SK-N-SH (cell line): ENCODE measurements at regions not wholly inside any gene's neighbourhood (a gene's known extent, or its start where the extent isn't known, plus 50 kb on each side); places are given as distances from the start of the nearest gene placed in this dataset.

Experiments
- CTCF ChIA-PET: fragments of 300-600, 350-600 bp; formaldehyde crosslinking; extraction: SDS; loops from one replicate; lab custom pipeline; 2021; lab: Yijun Ruan, JAX
- POLR2A ChIA-PET: fragments of 350-600 bp; sonication (Branson Sonifier 250); formaldehyde crosslinking; extraction: SDS; loops from one replicate; lab custom pipeline; 2020; ENCODE audit warnings: antibody characterized with exemption, inconsistent platforms; lab: Yijun Ruan, JAX
- DNase-seq: peaks from one replicate; pipeline ENCODE4 v3.0.0; 2012
- H2AFZ ChIP-seq: fragments of 200-600 bp; sonication (generic); 2 replicates; pipeline ENCODE4 v1.8.1; 2016; ENCODE audit warnings: antibody characterized with exemption, mild to moderate bottlenecking, low read depth
- H3F3A ChIP-seq: fragments of 200-600 bp; sonication (generic); replicated peaks from 2 replicates; pipeline ENCODE3; 2016; ENCODE audit warnings: antibody characterized with exemption, mild to moderate bottlenecking; ENCODE audit not compliant: insufficient read depth
- H3K27ac ChIP-seq, 2 experiments: fragments of 200-500 bp in 1 of 2; fragments of 200-600 bp in 1 of 2; sonication (Bioruptor generic) in 1 of 2; sonication (generic), shearing (Covaris generic) in 1 of 2; 2 replicates each; pipeline versions ENCODE4 v1.5.1 to v1.6.1; 2014 to 2016; ENCODE audit warnings: low read depth in 2 of 2, inconsistent platforms in 1 of 2, low read length in 1 of 2, mild to moderate bottlenecking in 1 of 2, mixed read lengths in 1 of 2
- H3K27me3 ChIP-seq: fragments of 200-600 bp; sonication (generic), shearing (Covaris generic); 2 replicates; pipeline ENCODE4 v1.6.1; 2016; ENCODE audit warnings: mixed run types; ENCODE audit not compliant: insufficient read depth
- H3K36me3 ChIP-seq, 2 experiments: fragments of 200-500 bp in 1 of 2; fragments of 200-600 bp in 1 of 2; sonication (Bioruptor generic) in 1 of 2; sonication (generic) in 1 of 2; replicated peaks in 1 of 2; 2 replicates each; pipeline versions ENCODE3 to v1.5.1; 2014 to 2016; ENCODE audit warnings: low read length in 1 of 2, mild to moderate bottlenecking in 1 of 2; ENCODE audit not compliant: insufficient read depth in 2 of 2, control insufficient read depth in 1 of 2
- H3K4me1 ChIP-seq, 2 experiments: fragments of 200-500 bp in 1 of 2; fragments of 200-600 bp in 1 of 2; sonication (Bioruptor generic) in 1 of 2; sonication (generic), shearing (Covaris generic) in 1 of 2; 2 replicates each; pipeline versions ENCODE4 v1.5.1 to v1.6.1; 2014 to 2016; ENCODE audit warnings: low read depth in 1 of 2, low read length in 1 of 2, mixed run types in 1 of 2; ENCODE audit not compliant: insufficient read depth in 2 of 2, control insufficient read depth in 1 of 2
- H3K4me2 ChIP-seq: fragments of 200-600 bp; sonication (generic), shearing (Covaris generic); 2 replicates; pipeline ENCODE4 v1.6.1; 2017; ENCODE audit warnings: mixed run types
- H3K4me3 ChIP-seq, 2 experiments: fragments of 200-500 bp in 1 of 2; fragments of 200-600 bp in 1 of 2; sonication (Bioruptor generic) in 1 of 2; sonication (generic), shearing (Covaris generic) in 1 of 2; 2 replicates each; pipeline versions ENCODE4 v1.5.1 to v1.8.1; 2014 to 2016; ENCODE audit warnings: low read depth in 2 of 2, inconsistent platforms in 1 of 2, low read length in 1 of 2, mild to moderate bottlenecking in 1 of 2, mixed read lengths in 1 of 2, moderate library complexity in 1 of 2
- H3K79me2 ChIP-seq: fragments of 200-600 bp; sonication (generic); 2 replicates; pipeline ENCODE4 v1.8.1; 2017; ENCODE audit warnings: mild to moderate bottlenecking; ENCODE audit not compliant: insufficient read depth
- H3K9ac ChIP-seq: fragments of 200-600 bp; sonication (generic); 2 replicates; pipeline ENCODE4 v1.6.1; 2017; ENCODE audit warnings: mixed run types
- H3K9me2 ChIP-seq: fragments of 200-600 bp; sonication (generic); 2 replicates; pipeline ENCODE4 v1.6.1; 2017; ENCODE audit warnings: mixed run types
- H3K9me3 ChIP-seq: fragments of 200-600 bp; sonication (generic); 2 replicates; pipeline ENCODE4 v1.6.1; 2017; ENCODE audit warnings: mixed run types, mild to moderate bottlenecking, moderate library complexity
- H4K20me1 ChIP-seq: fragments of 200-600 bp; sonication (generic); 2 replicates; pipeline ENCODE4 v1.6.1; 2017; ENCODE audit warnings: mild to moderate bottlenecking, mixed run types; ENCODE audit not compliant: insufficient read depth
- EP300 ChIP-seq, 2 experiments: IDR thresholded peaks; 2 replicates each; pipeline versions ENCODE4 v1.4.0 to v1.6.1; 2012; ENCODE audit warnings: borderline replicate concordance in 1 of 2, low read depth in 1 of 2, low read length in 1 of 2
- FOXJ3 ChIP-seq: sonication (generic); formaldehyde crosslinking; IDR thresholded peaks from 2 replicates; pipeline ENCODE4 v1.5.1; 2020; ENCODE audit warnings: mild to moderate bottlenecking, missing genetic modification reagents
- FOXM1 ChIP-seq: IDR thresholded peaks from 2 replicates; pipeline ENCODE4 v1.4.0; 2012; ENCODE audit warnings: low read depth, mild to moderate bottlenecking
- MAX ChIP-seq: IDR thresholded peaks from 2 replicates; pipeline ENCODE4 v1.4.0; 2012; ENCODE audit warnings: low read depth
- MEF2A ChIP-seq: IDR thresholded peaks from 2 replicates; pipeline ENCODE4 v1.4.0; 2012; ENCODE audit warnings: low read depth, borderline replicate concordance
- MXI1 ChIP-seq: IDR thresholded peaks from 2 replicates; pipeline ENCODE4 v1.6.1; 2012; ENCODE audit warnings: mild to moderate bottlenecking, low read depth, low read length, improper control_type of control experiment
- RAD21 ChIP-seq: IDR thresholded peaks from 2 replicates; pipeline ENCODE4 v1.6.1; 2012; ENCODE audit warnings: mild to moderate bottlenecking, low read length
- RFX5 ChIP-seq: IDR thresholded peaks from 2 replicates; pipeline ENCODE4 v1.6.1; 2012; ENCODE audit warnings: mild to moderate bottlenecking, improper control_type of control experiment, low read length
- RXRA ChIP-seq: IDR thresholded peaks from 2 replicates; pipeline ENCODE4 v1.4.0; 2012; ENCODE audit warnings: low read depth, mild to moderate bottlenecking, borderline replicate concordance
- SIN3A ChIP-seq: IDR thresholded peaks from 2 replicates; pipeline ENCODE4 v1.6.1; 2012; ENCODE audit warnings: low read depth, mild to moderate bottlenecking, low read length, moderate library complexity, borderline replicate concordance
- USF2 ChIP-seq: fragments of 150-350 bp; IDR thresholded peaks from 2 replicates; pipeline ENCODE4 v1.6.1; 2017; ENCODE audit warnings: antibody characterized with exemption, low read length, low read depth, borderline replicate concordance
- WGBS: methylation state at CpG from one replicate; pipeline ENCODE4 v1.1.6; 2017; ENCODE audit warnings: low lambda C conversion rate; 5-methylcytosine and 5-hydroxymethylcytosine counted together
- TF ChIP-seq, protein P1 (sequence below): IDR thresholded peaks from 2 replicates; pipeline ENCODE4 v1.6.1; 2012; ENCODE audit warnings: mild to moderate bottlenecking, low read depth, low read length, moderate library complexity

DNA sequence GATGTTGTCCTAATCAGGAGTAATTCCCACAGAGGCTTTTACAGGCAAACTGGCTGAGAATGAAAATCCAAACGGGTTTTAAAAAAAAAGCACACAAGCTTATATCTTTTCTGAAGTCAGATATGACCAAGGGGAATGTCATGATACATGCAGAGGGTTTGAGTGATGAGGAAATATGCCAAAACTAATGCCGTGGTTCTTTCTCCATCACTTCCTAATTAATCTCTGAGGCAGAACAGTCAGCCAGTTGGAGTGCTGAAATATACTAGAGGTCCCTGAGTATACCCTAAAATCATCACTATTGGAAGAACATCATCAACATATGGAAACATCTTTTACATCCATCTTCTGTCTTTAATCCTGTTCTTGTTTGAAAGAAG is 160.8 kb upstream of the FAR2 start:
- ChIA-PET POLR2A (interaction anchor here (0.6 kb wide), 1 partner anchor 11 kb away, joined by 3 read pairs; no protein-coding TSS in a partner anchor), CTCF (no interaction called here)
- Histone ChIP-seq H3K79me2 (no peaks in the 10 kb centered on the region), H3K9me3 (no peaks in the 10 kb centered on the region), H3K27me3 (no peaks in the 10 kb centered on the region), H3K36me3 (no peaks in the 10 kb centered on the region), H3K4me1 (no peaks in the 10 kb centered on the region), H3K9me2 (no peaks in the 10 kb centered on the region), H4K20me1 (no peaks in the 10 kb centered on the region), H3F3A (no peaks in the 10 kb centered on the region), H3K9ac (no peak overlapping the region), H2AFZ (no peak overlapping the region), H3K4me2 (no peak overlapping the region), H3K4me3 (no peak overlapping the region), H3K27ac (no peak overlapping the region)
- WGBS = 21% methylated on average over 2 of the region's 2 CpGs
- DNase-seq = no peak
- no peak for TF ChIP-seq MEF2A
- TF ChIP-seq RAD21 = no peak
- TF ChIP-seq EP300 (IDR thresholded peaks at IDR 0.05; ENCODE audit: borderline replicate concordance in 1 of 2, low read depth in 1 of 2, low read length in 1 of 2) = no peak
- no peak for TF ChIP-seq SIN3A
- TF ChIP-seq RXRA = no peak
- no peak for TF ChIP-seq FOXJ3 (CRISPR knock-in tag)

- Histone ChIP-seq H3K79me2 (no peaks in the 10 kb centered on the region), H4K20me1 (no peaks in the 10 kb centered on the region), H3F3A (no peaks in the 10 kb centered on the region), H3K9ac (no peak overlapping the region), H3K4me1 (no peaks in the 10 kb centered on the region), H3K4me3 (no peak overlapping the region), H2AFZ (no peak overlapping the region), H3K9me3 (no peaks in the 10 kb centered on the region), H3K27me3 (no peaks in the 10 kb centered on the region), H3K27ac (no peak overlapping the region), H3K36me3 (no peaks in the 10 kb centered on the region), H3K9me2 (no peaks in the 10 kb centered on the region), H3K4me2 (no peak overlapping the region)
- TF ChIP-seq FOXM1 (no peak), MXI1 (no peak), RFX5 (no peak), MAX (no peak), USF2 (no peak)
- TF ChIP-seq, protein P1, sequence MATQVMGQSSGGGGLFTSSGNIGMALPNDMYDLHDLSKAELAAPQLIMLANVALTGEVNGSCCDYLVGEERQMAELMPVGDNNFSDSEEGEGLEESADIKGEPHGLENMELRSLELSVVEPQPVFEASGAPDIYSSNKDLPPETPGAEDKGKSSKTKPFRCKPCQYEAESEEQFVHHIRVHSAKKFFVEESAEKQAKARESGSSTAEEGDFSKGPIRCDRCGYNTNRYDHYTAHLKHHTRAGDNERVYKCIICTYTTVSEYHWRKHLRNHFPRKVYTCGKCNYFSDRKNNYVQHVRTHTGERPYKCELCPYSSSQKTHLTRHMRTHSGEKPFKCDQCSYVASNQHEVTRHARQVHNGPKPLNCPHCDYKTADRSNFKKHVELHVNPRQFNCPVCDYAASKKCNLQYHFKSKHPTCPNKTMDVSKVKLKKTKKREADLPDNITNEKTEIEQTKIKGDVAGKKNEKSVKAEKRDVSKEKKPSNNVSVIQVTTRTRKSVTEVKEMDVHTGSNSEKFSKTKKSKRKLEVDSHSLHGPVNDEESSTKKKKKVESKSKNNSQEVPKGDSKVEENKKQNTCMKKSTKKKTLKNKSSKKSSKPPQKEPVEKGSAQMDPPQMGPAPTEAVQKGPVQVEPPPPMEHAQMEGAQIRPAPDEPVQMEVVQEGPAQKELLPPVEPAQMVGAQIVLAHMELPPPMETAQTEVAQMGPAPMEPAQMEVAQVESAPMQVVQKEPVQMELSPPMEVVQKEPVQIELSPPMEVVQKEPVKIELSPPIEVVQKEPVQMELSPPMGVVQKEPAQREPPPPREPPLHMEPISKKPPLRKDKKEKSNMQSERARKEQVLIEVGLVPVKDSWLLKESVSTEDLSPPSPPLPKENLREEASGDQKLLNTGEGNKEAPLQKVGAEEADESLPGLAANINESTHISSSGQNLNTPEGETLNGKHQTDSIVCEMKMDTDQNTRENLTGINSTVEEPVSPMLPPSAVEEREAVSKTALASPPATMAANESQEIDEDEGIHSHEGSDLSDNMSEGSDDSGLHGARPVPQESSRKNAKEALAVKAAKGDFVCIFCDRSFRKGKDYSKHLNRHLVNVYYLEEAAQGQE = no peak
- ChIA-PET POLR2A (no interaction called here), CTCF (no interaction called here)
- WGBS = 76% methylated on average over 2 of the region's 2 CpGs
- DNase-seq = no peak
Measured at GRCh38 chr12:28991626-28992025, 157.5 kb upstream of the FAR2 start.
